Fibroblast of villous mesenchyme (primary cell): ENCODE measurements at regions not wholly inside any gene's neighbourhood (a gene's known extent, or its start where the extent isn't known, plus 50 kb on each side); places are given as distances from the start of the nearest gene placed in this dataset.
A peak's percentile ranks its signal among the peaks of the same experiment; 100 is the strongest.

Source experiments
- DNase-seq: peaks from one replicate; pipeline ENCODE4 v3.0.0-alpha.2; 2010; ENCODE audit warnings: low read depth
- H3K4me3 ChIP-seq: 2 replicates; pipeline ENCODE4 v1.5.1; 2011; ENCODE audit warnings: low read depth, mild to moderate bottlenecking, low read length
- TF ChIP-seq, protein P1 (sequence below): IDR thresholded peaks from 2 replicates; pipeline ENCODE4 v1.5.1; 2012; ENCODE audit warnings: low read depth, mild to moderate bottlenecking, low read length; ENCODE audit not compliant: insufficient read depth

DNA sequence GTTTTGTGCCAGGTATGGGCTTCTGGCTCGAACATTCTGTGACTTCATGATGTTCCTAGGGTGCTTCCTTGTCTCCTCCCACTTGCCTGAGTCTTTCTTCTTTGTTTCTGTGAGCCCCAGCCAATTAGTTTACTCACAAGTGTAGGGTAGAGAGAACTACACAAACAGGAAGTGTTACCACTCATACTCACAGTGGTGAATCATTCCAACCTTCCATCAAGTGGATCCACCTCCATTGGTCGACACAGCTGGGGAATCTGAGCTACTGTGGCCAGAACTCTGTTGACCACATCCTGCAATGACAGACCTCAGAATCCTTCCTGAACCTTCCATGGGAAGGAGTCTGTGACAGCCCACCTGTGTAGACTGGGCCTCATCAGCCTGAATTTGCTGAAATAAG is 76.8 kb downstream of the UNC5CL start:
- TF ChIP-seq, protein P1, sequence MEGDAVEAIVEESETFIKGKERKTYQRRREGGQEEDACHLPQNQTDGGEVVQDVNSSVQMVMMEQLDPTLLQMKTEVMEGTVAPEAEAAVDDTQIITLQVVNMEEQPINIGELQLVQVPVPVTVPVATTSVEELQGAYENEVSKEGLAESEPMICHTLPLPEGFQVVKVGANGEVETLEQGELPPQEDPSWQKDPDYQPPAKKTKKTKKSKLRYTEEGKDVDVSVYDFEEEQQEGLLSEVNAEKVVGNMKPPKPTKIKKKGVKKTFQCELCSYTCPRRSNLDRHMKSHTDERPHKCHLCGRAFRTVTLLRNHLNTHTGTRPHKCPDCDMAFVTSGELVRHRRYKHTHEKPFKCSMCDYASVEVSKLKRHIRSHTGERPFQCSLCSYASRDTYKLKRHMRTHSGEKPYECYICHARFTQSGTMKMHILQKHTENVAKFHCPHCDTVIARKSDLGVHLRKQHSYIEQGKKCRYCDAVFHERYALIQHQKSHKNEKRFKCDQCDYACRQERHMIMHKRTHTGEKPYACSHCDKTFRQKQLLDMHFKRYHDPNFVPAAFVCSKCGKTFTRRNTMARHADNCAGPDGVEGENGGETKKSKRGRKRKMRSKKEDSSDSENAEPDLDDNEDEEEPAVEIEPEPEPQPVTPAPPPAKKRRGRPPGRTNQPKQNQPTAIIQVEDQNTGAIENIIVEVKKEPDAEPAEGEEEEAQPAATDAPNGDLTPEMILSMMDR: no peak
- no peak overlapping the region for H3K4me3 ChIP-seq
- DNase-seq: peak; percentile 58

DNA sequence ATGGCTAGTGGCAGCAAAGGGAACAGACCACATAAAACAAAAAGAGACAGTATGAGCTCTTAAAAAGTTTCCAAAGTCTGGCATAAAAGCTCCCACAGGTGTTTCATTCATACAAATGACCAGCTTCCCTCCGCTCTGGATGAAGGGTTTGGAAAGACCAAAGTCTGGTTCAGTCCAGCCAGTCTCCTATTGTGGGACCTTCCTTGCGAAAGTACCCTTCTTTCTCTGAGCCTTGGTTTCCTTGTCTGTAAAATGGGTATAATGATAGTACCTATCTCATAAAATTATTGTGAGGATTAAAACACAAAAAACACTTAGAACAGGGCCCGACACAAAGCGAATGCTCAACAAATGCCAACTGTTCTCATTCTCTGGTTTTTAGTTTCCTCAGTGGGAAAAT is 77.2 kb downstream of the UNC5CL start:
- TF ChIP-seq, protein P1: no peak
- no peak overlapping the region for H3K4me3 ChIP-seq
- no peak for DNase-seq

GRCh38 chr6:40960742-40961430 is 78.1 kb downstream of the UNC5CL start:
- no peak for DNase-seq
- TF ChIP-seq, protein P1: no peak
- no peak overlapping the region for H3K4me3 ChIP-seq

- TF ChIP-seq, protein P1: no peak
- no peak for DNase-seq
Observed at GRCh38 chr6:40959781-40960327, 79.2 kb downstream of the UNC5CL start.

GRCh38 chr6:40958738-40959137 is 80.3 kb downstream of the UNC5CL start:
- TF ChIP-seq, protein P1: no peak
- no peak overlapping the region for H3K4me3 ChIP-seq
- DNase-seq: no peak

More at GRCh38 chr6:40959781-40960327, 79.2 kb downstream of the UNC5CL start:
- H3K4me3 ChIP-seq: no peak overlapping the region

DNA sequence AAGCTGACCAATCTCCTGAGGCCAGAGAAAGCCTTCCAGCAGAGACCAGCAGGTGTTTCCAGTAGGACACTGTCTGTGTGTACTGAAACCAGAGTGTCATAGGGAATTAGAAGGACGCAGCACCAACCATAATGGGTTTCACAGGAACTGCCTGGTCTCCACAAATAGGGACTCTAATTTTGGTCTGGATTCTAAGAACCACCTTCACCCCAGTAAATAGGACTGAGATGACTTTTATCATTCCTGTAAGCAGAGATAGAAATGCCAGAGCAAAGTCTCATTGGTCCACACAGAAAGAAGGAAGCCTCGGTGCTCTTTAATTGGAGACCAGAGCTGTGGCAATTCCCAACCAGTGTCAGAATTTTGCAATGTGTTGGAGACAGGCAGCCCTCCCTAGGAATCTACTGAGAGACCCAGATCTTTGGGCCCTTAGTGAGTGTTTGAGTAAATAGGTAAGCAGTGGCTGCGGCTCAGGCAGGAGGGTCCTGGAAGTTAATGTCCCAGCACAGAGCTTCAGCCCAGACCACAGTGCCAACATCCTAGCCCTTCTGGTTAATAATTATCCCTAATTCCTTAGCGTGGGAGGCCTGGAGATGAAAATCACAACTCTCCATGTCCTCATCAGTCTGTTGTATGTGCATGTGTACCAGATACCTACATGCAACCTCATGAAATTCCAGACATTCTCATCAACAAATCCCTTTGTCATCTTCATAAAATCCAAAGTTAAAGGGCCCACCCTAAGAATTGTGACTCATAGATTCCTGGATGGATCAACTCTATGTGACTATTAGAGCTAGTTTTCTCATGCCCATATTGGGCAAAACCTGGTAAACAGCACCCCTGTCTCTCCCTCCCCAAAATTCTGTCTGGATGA is 81.2 kb downstream of the UNC5CL start:
- DNase-seq: peak; percentile 25
- no peak overlapping the region for H3K4me3 ChIP-seq
- TF ChIP-seq, protein P1: no peak
